GM15510 (cell line): ENCODE measurements at regions not wholly inside any gene's neighbourhood (a gene's known extent, or its start where the extent isn't known, plus 50 kb on each side); places are given as distances from the start of the nearest gene placed in this dataset.

Experiments used
- POLR2A ChIP-seq: IDR thresholded peaks from 3 replicates; pipeline ENCODE4 v1.6.1; 2011; ENCODE audit warnings: borderline replicate concordance; ENCODE audit not compliant: insufficient read length; ENCODE audit errors: extremely low read depth

- no peak for TF ChIP-seq POLR2A
These were observed 214.8 kb upstream of the UBL3 start for GRCh38 chr13:30065181-30065580.

GRCh38 chr13:30063892-30064291 lies 213.5 kb upstream of the UBL3 start:
- TF ChIP-seq POLR2A: no peak

- TF ChIP-seq POLR2A: no peak
These were observed 210.8 kb upstream of the UBL3 start for GRCh38 chr13:30061217-30061616.

GRCh38 chr13:30058429-30058828 lies 208.0 kb upstream of the UBL3 start:
- no peak for TF ChIP-seq POLR2A

GRCh38 chr13:30053939-30054338 lies 203.5 kb upstream of the UBL3 start:
- TF ChIP-seq POLR2A: no peak

- TF ChIP-seq POLR2A: no peak
These were observed 201.7 kb upstream of the UBL3 start for GRCh38 chr13:30052120-30052519.

GRCh38 chr13:30051531-30052060 lies 201.2 kb upstream of the UBL3 start:
- no peak for TF ChIP-seq POLR2A

GRCh38 chr13:30049692-30050091 lies 199.3 kb upstream of the UBL3 start:
- TF ChIP-seq POLR2A: no peak

GRCh38 chr13:30047154-30047874 lies 196.9 kb upstream of the UBL3 start:
- TF ChIP-seq POLR2A: no peak

- TF ChIP-seq POLR2A: no peak
These were observed 195.7 kb upstream of the UBL3 start for GRCh38 chr13:30045916-30046704.

- no peak for TF ChIP-seq POLR2A
These were observed 194.5 kb upstream of the UBL3 start for GRCh38 chr13:30044932-30045331.

- TF ChIP-seq POLR2A: no peak
These were observed 193.2 kb upstream of the UBL3 start for GRCh38 chr13:30043631-30043925.

- TF ChIP-seq POLR2A: no peak
These were observed 192.6 kb upstream of the UBL3 start for GRCh38 chr13:30042891-30043630.

GRCh38 chr13:30042272-30042671 lies 191.9 kb upstream of the UBL3 start:
- no peak for TF ChIP-seq POLR2A

- no peak for TF ChIP-seq POLR2A
These were observed 189.1 kb upstream of the UBL3 start for GRCh38 chr13:30039511-30039911.
